NB4 (cell line): ENCODE measurements at regions not wholly inside any gene's neighbourhood (a gene's known extent, or its start where the extent isn't known, plus 50 kb on each side); places are given as distances from the start of the nearest gene placed in this dataset.
"Not testable (repeated sequence)": the region's sequence is repeated elsewhere in the genome, so short reads cannot be mapped to it uniquely, and the experiment has no call there.

ENCODE experiments used
- DNase-seq: peaks from one replicate; pipeline ENCODE4 v3.0.0; 2010; ENCODE audit warnings: low read depth
- H3K4me3 ChIP-seq: one replicate; pipeline ENCODE4 v1.5.1; 2011; ENCODE audit warnings: mild to moderate bottlenecking, low read depth, low read length, moderate library complexity
- CTCF ChIP-seq: IDR thresholded peaks from one replicate; pipeline ENCODE4 v1.5.1; 2012; ENCODE audit warnings: low read depth, low read length
- MAX ChIP-seq: IDR thresholded peaks from 2 replicates; pipeline ENCODE4 v1.6.1; 2011; ENCODE audit warnings: low read depth, low read length
- MYC ChIP-seq: IDR thresholded peaks from 2 replicates; pipeline ENCODE4 v1.6.1; 2011; ENCODE audit warnings: low read depth, low read length
- POLR2A ChIP-seq: IDR thresholded peaks from 2 replicates; pipeline ENCODE4 v1.6.1; 2011; ENCODE audit warnings: mild to moderate bottlenecking; ENCODE audit not compliant: insufficient read length; ENCODE audit errors: extremely low read depth

GRCh38 chr13:55160867-55161266 is 1979.9 kb upstream of the PRR20A start:
- TF ChIP-seq MYC, result no peak
- no peak for TF ChIP-seq POLR2A
- TF ChIP-seq MAX, result no peak
- no peak for TF ChIP-seq CTCF
- DNase-seq, result no peak
- H3K4me3 ChIP-seq, result no peak overlapping the region

- H3K4me3 ChIP-seq, DNase-seq: not testable (repeated sequence)
Measured at GRCh38 chr13:55178582-55178981, 1962.1 kb upstream of the PRR20A start.

GRCh38 chr13:55190996-55191395 is 1949.7 kb upstream of the PRR20A start:
- no peak for DNase-seq
- H3K4me3 ChIP-seq, result no peak overlapping the region
- TF ChIP-seq POLR2A (no peak), CTCF (no peak), MAX (no peak), MYC (no peak)

GRCh38 chr13:55199134-55199533 is 1941.6 kb upstream of the PRR20A start:
- TF ChIP-seq MYC (no peak), POLR2A (no peak), MAX (no peak), CTCF (no peak)
- peak; percentile 16 for DNase-seq
- no peak overlapping the region for H3K4me3 ChIP-seq

GRCh38 chr13:55214841-55215345 is 1925.8 kb upstream of the PRR20A start:
- DNase-seq, result no peak
- no peak overlapping the region for H3K4me3 ChIP-seq

GRCh38 chr13:55219538-55219937 is 1921.2 kb upstream of the PRR20A start:
- no peak overlapping the region for H3K4me3 ChIP-seq
- TF ChIP-seq MYC, result no peak

More at GRCh38 chr13:55214841-55215345, 1925.8 kb upstream of the PRR20A start:
- TF ChIP-seq MYC (no peak), CTCF (no peak), MAX (no peak), POLR2A (no peak)

GRCh38 chr13:55229906-55230569 is 1910.7 kb upstream of the PRR20A start:
- no peak overlapping the region for H3K4me3 ChIP-seq
- DNase-seq, result no peak
- no peak for TF ChIP-seq MYC
- no peak for TF ChIP-seq POLR2A
- TF ChIP-seq MAX, result no peak
- TF ChIP-seq CTCF, result no peak

More at GRCh38 chr13:55219538-55219937, 1921.2 kb upstream of the PRR20A start:
- no peak for DNase-seq
